ENCODE measurements at regions not wholly inside any gene's neighbourhood (a gene's known extent, or its start where the extent isn't known, plus 50 kb on each side); places are given as distances from the start of the nearest gene placed in this dataset.

GRCh38 chr3:5710718-5711117, 523.2 kb downstream of the EDEM1 start (continued):
- TF ChIP-seq GMEB1 (CRISPR knock-in tag; IDR thresholded peaks at IDR 0.05) (no peak), MNT (conservative IDR thresholded peaks at IDR 0.05) (no peak), EP300 (IDR thresholded peaks at IDR 0.05; ENCODE audit: low read length) (peak; percentile 52), NCOR1 (IDR thresholded peaks at IDR 0.05) (peak; percentile 65), HCFC1 (IDR thresholded peaks at IDR 0.05; ENCODE audit: low read depth, low read length) (no peak), SMARCE1 (IDR thresholded peaks at IDR 0.05) (peak; percentile 70; the same call in 1 of the 2 replicates), ZNF280B (CRISPR knock-in tag; IDR thresholded peaks at IDR 0.05) (no peak), HDAC6 (IDR thresholded peaks at IDR 0.05; ENCODE audit: low read depth, low read length) (no peak), RREB1 (CRISPR knock-in tag; IDR thresholded peaks at IDR 0.05) (no peak), NFE2 (IDR thresholded peaks at IDR 0.05; ENCODE audit: low read depth) (no peak), RERE (CRISPR knock-in tag; IDR thresholded peaks at IDR 0.05; ENCODE audit: borderline replicate concordance) (no peak), FOXM1 (IDR thresholded peaks at IDR 0.05; ENCODE audit: low read depth) (peak; percentile 72), FOXM1 (CRISPR knock-in tag; IDR thresholded peaks at IDR 0.05; ENCODE audit: low read depth) (no peak)
